GM19395 (cell line): ENCODE measurements at regions not wholly inside any gene's neighbourhood (a gene's known extent, or its start where the extent isn't known, plus 50 kb on each side); places are given as distances from the start of the nearest gene placed in this dataset.

Source experiments
- ATAC-seq: cut with Tn5 transposase; IDR thresholded peaks from one replicate; pipeline ENCODE4 v1.9.1; 2021; ENCODE audit warnings: mild to moderate bottlenecking, moderate library complexity; ENCODE audit not compliant: unreplicated experiment

DNA sequence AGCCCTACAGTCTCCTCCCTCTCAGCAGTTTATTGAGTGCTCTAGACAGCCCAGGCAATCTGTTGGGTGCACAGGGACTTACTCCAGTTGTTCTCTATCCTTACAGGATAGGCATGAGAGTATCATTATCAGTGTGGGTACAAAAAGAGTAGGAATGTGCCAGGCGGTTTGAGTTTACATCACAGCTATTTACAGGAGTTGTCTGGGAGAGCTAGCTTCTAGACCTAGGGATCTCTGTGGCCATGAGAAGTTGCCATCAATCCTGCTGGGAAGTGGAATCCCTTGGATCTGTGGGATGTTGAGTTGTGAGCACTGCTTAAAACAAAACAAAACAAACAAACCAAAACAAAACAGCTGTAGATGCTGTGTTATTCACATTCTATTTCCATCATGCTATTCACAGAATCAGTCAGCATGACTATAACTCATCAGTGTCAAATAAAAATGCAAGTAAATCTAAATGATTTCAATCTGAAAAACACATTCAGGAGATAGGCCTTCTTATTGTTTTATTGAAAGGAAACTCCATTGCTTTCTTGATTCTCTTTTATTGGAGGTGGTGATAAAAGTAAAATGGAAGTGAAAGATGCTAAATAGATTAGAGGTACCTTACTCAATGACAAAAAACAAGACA, 552.4 kb upstream of the ZNF608 start:
- ATAC-seq = no peak

GRCh38 chr5:125301711-125302110, 555.3 kb upstream of the ZNF608 start:
- no peak for ATAC-seq

- ATAC-seq = no peak
Measured at GRCh38 chr5:125302577-125302976, 556.1 kb upstream of the ZNF608 start.

GRCh38 chr5:125306741-125307140, 560.3 kb upstream of the ZNF608 start:
- ATAC-seq = no peak

GRCh38 chr5:125310749-125311148, 564.3 kb upstream of the ZNF608 start:
- no peak for ATAC-seq

- no peak for ATAC-seq
Measured at GRCh38 chr5:125311743-125312142, 565.3 kb upstream of the ZNF608 start.

GRCh38 chr5:125313555-125313954, 567.1 kb upstream of the ZNF608 start:
- no peak for ATAC-seq

- no peak for ATAC-seq
Measured at GRCh38 chr5:125315306-125315705, 568.9 kb upstream of the ZNF608 start.

GRCh38 chr5:125316391-125316790, 570.0 kb upstream of the ZNF608 start:
- ATAC-seq = no peak

DNA sequence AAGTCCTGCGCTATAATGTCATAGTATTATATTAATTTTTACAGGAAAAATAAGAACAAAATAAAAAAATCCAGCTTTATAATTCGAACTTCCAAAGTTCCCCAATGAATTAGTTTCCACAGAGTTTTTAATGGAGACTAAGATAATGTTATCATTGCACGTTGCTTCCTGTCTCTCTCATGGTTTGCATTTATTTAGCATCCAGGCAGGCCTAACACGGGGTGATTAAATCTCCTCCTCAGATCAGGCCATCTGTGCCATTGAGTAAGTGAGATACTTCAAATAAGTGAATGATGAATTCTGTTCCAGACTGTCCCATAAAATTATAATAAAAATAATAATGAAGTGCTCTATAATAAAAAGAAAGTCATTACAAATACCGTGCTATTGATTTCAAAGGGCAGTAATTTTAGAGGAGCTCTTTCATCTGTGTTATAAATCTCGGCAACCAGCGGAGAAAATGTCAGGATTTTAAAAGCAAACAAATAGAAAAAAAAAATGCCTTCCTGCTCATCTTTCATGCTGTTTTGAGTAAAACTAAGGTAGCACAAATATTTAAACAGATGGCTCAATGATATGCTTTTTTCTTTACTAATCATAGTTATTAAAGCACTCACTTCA, 570.6 kb upstream of the ZNF608 start:
- no peak for ATAC-seq

GRCh38 chr5:125317536-125317995, 571.1 kb upstream of the ZNF608 start:
- ATAC-seq = no peak

DNA sequence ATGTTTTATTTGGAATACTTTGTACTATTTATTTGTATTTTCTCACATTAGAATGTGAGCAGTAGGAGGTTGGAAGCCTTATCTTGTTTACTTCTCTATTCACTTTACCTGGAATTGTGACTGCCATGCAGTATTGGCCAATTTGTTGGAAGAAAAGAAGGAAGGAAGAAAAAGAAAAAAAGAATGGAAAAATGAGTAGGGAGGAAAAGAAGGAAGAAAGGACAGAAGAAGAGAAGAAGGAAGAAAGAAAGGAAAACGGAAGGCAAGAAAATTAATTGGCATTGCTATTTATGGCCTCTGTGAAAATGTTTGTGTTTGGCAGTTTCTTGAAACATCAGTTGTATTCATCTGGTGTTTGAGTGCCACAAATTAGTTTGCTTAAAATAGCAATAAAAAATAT, 575.2 kb upstream of the ZNF608 start:
- no peak for ATAC-seq

DNA sequence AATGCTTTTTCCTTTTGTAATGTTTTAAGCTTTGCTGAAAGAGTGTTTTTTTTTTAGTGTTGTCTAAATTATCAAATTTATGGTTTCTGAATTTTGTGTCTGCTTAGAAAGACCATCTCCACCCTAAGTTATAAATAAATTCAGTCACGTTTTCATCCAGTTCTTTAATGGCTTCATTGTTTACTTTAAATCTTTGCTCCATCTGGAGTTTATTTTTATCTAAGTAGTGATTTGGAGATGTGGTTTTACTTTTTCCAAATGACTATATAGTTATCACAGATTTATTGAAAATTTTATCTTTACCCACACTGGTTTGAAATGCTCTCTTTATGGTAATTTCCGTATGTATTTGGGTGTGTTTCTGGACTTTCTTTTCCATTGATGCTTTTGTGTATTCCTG, 577.2 kb upstream of the ZNF608 start:
- ATAC-seq = no peak

DNA sequence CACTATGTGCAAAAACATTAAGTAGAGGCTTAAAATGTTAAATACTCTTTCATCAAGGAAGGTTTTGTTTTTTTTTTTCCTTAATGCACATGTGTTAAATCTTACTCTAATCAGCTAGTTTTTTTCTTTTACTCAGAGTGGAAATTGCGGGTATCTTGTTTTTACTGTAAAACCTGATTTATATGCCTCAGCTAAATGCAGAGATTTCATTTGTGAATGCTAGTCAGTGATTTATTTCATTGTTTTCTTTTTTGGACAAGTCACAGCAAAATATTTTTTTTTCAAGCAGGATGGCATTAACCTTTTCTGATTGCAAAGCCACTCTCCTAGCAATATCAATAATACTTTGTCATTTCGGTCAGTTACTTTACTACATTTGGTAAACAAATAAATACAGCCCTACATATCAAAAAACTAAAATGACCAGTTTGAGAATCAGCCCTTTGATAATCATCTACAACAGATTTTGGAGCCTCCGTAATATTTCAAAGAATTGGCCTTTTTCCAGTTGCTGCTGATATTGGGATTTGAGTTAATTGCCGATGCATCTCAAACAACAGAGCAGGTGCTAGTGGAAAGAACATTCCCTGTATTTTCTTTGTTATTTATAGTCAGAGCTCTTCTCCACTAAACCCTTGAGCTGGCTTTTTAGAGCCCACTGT, 579.2 kb upstream of the ZNF608 start:
- no peak for ATAC-seq

- ATAC-seq = no peak
Measured at GRCh38 chr5:125326150-125326510, 579.7 kb upstream of the ZNF608 start.

- ATAC-seq = no peak
Measured at GRCh38 chr5:125327676-125328075, 581.2 kb upstream of the ZNF608 start.

- ATAC-seq = no peak
Measured at GRCh38 chr5:125331987-125332598, 585.7 kb upstream of the ZNF608 start.

GRCh38 chr5:125333416-125333815, 587.0 kb upstream of the ZNF608 start:
- ATAC-seq = no peak

DNA sequence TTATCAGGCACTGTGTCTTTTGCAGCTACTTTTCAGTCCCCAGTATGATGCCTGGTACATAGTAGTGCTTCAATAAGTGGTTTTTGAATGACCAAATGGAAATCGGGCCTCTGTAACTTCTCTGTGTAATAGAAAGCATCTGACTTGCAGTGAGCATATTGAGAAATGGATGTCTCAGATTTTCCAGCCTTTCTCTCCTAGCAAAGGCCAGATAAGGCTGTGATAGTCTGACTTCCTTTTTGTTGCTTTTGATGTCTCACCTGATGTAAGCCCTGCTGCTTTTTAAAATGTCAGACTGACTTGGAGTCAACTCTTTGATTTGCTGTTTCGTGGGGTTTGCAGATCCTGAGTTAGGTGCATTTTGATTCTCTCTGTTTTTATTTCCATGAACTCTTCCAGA, 590.0 kb upstream of the ZNF608 start:
- ATAC-seq = no peak

GRCh38 chr5:125337294-125337693, 590.9 kb upstream of the ZNF608 start:
- no peak for ATAC-seq

DNA sequence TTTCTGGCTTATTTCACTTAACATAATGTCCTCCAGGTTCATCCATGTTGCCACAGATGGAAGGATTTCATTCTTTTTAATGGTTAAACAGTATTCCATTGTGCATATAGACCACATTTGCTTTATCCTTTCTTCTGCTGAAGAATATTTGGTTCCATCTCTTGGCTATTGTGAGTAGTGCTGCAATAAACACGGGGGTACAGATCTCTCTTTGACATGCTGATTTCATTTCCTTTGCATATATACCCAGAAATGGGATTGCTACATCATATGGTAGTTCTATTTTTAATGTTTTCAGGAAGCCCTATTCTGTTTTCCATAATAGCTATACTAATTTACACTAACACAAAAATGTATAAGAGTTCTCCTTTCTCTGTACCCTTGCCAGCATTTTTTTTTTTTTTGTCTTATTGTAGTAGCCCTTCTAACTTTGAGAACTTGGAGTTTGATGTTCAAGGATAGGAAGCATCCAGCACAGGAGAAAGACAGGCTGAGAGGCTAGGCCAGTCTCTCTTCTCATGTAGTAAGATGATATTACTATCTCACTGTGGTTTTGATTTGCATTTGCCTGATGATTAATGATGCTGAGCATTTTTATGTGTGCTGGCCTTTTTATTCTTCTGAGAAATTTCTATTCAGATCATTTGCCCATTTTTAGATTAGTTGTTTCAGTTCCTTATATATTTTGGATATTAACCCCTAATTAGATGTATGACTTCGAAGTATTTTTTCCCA, 592.2 kb upstream of the ZNF608 start:
- no peak for ATAC-seq
